GM23338 (cell line): ENCODE measurements at regions not wholly inside any gene's neighbourhood (a gene's known extent, or its start where the extent isn't known, plus 50 kb on each side); places are given as distances from the start of the nearest gene placed in this dataset.

Source experiments
- ATAC-seq: fragments of 200-7000 bp; cut with Tn5 transposase; 3 replicates; pipeline ENCODE4 v1.9.1; 2020
- DNase-seq: peaks from one replicate; pipeline ENCODE4 v3.0.0-alpha.2; 2015; ENCODE audit warnings: low spot score
- H2AFZ ChIP-seq: fragments of 200-600 bp; sonication (generic); 2 replicates; pipeline ENCODE4 v1.8.0; 2016; ENCODE audit warnings: antibody characterized with exemption, mild to moderate bottlenecking, moderate library complexity
- H3F3A ChIP-seq: fragments of 200-600 bp; sonication (generic); replicated peaks from 2 replicates; pipeline ENCODE4 v1.8.0; 2017; ENCODE audit warnings: antibody characterized with exemption, mixed run types, low read depth
- H3K27ac ChIP-seq: fragments of 200-600 bp; sonication (generic); 2 replicates; pipeline ENCODE4 v1.6.1; 2016; ENCODE audit warnings: low read depth
- H3K27me3 ChIP-seq: fragments of 200-600 bp; sonication (generic); 2 replicates; pipeline ENCODE4 v1.8.0; 2016; ENCODE audit warnings: mild to moderate bottlenecking, mixed run types, moderate library complexity; ENCODE audit not compliant: insufficient read depth
- H3K36me3 ChIP-seq: fragments of 200-600 bp; sonication (generic); 2 replicates; pipeline ENCODE4 v1.8.0; 2016; ENCODE audit warnings: mild to moderate bottlenecking; ENCODE audit not compliant: insufficient read depth
- H3K4me1 ChIP-seq: fragments of 200-600 bp; sonication (generic); 2 replicates; pipeline ENCODE4 v1.8.0; 2016; ENCODE audit warnings: mild to moderate bottlenecking, moderate library complexity; ENCODE audit not compliant: insufficient read depth
- H3K4me2 ChIP-seq: fragments of 200-600 bp; sonication (generic); 2 replicates; pipeline ENCODE4 v1.7.1; 2017; ENCODE audit warnings: mixed run types
- H3K4me3 ChIP-seq: fragments of 200-600 bp; sonication (generic); 2 replicates; pipeline ENCODE4 v1.6.1; 2016; ENCODE audit warnings: mixed run types
- H3K79me2 ChIP-seq: fragments of 200-600 bp; sonication (generic); replicated peaks from 2 replicates; pipeline ENCODE4 v1.8.0; 2017; ENCODE audit warnings: mild to moderate bottlenecking; ENCODE audit not compliant: insufficient read depth
- H3K9me2 ChIP-seq: fragments of 200-600 bp; sonication (generic); 2 replicates; pipeline ENCODE4 v1.8.0; 2017; ENCODE audit not compliant: insufficient read depth
- H4K20me1 ChIP-seq: fragments of 200-600 bp; sonication (generic); replicated peaks from 2 replicates; pipeline ENCODE4 v1.8.0; 2017; ENCODE audit warnings: mild to moderate bottlenecking; ENCODE audit not compliant: insufficient read depth
- H3K27ac Mint-ChIP-seq: 2 replicates; pipeline ENCODE4 v1.8.0; 2020; ENCODE audit warnings: inconsistent platforms, mild to moderate bottlenecking, moderate library complexity, mixed read lengths
- H3K27me3 Mint-ChIP-seq: 3 replicates; pipeline ENCODE4 v1.8.0; 2022; ENCODE audit warnings: low read depth, mild to moderate bottlenecking, moderate library complexity, mixed read lengths, inconsistent platforms; ENCODE audit not compliant: insufficient read depth, poor library complexity
- H3K36me3 Mint-ChIP-seq: 3 replicates; pipeline ENCODE4 v1.8.0; 2021; ENCODE audit warnings: low read depth, mild to moderate bottlenecking, inconsistent platforms, moderate library complexity, mixed read lengths
- H3K4me1 Mint-ChIP-seq: 3 replicates; pipeline ENCODE4 v1.8.0; 2020; ENCODE audit warnings: mild to moderate bottlenecking, inconsistent platforms, mixed read lengths
- H3K4me3 Mint-ChIP-seq: 3 replicates; pipeline ENCODE4 v1.8.0; 2021; ENCODE audit warnings: moderate library complexity, mild to moderate bottlenecking, inconsistent platforms, mixed read lengths
- H3K9me3 Mint-ChIP-seq: 3 replicates; pipeline ENCODE4 v1.8.0; 2020; ENCODE audit warnings: moderate library complexity, mild to moderate bottlenecking, inconsistent platforms, mixed read lengths
- CREB1 ChIP-seq: fragments of 250-450 bp; sonication (Bioruptor Pico); IDR thresholded peaks from 2 replicates; pipeline ENCODE4 v1.5.0; 2020; ENCODE audit warnings: low read depth, mild to moderate bottlenecking, moderate library complexity
- CTCF ChIP-seq, 2 experiments: fragments of 200-600 bp in 1 of 2; sonication (generic) in 1 of 2; conservative IDR thresholded peaks; 2 replicates each; pipeline versions ENCODE4 v1.5.1 to v1.6.1; 2016 to 2017; ENCODE audit warnings: antibody characterized with exemption in 2 of 2, low read depth in 2 of 2, mild to moderate bottlenecking in 2 of 2, moderate library complexity in 1 of 2
- EZH2 ChIP-seq: fragments of 200-600 bp; sonication (generic); IDR thresholded peaks from one replicate; pipeline ENCODE4 v1.8.0; 2017; ENCODE audit warnings: antibody characterized with exemption, mild to moderate bottlenecking, low read depth; ENCODE audit not compliant: unreplicated experiment
- JUNB ChIP-seq: IDR thresholded peaks from one replicate; pipeline ENCODE4 v1.6.1; 2016; ENCODE audit warnings: antibody characterized with exemption; ENCODE audit not compliant: unreplicated experiment
- POLR2AphosphoS5 ChIP-seq: IDR thresholded peaks from 2 replicates; pipeline ENCODE4 v1.6.1; 2016; ENCODE audit warnings: antibody characterized with exemption, low read depth
- STAT1 ChIP-seq: IDR thresholded peaks from one replicate; pipeline ENCODE4 v1.6.1; 2016; ENCODE audit warnings: antibody characterized with exemption; ENCODE audit not compliant: unreplicated experiment
- ZNF114 ChIP-seq: fragments of 250-450 bp; sonication (Bioruptor Pico); IDR thresholded peaks from 2 replicates; pipeline ENCODE4 v1.5.0; 2020; ENCODE audit warnings: mild to moderate bottlenecking, moderate library complexity
- ZNF331 ChIP-seq: fragments of 250-450 bp; sonication (Bioruptor Pico); IDR thresholded peaks from 2 replicates; pipeline ENCODE4 v1.5.0; 2020; ENCODE audit warnings: low read depth, mild to moderate bottlenecking, moderate library complexity
- ZNF462 ChIP-seq: fragments of 250-450 bp; sonication (Bioruptor Pico); IDR thresholded peaks from 2 replicates; pipeline ENCODE4 v1.5.0; 2020; ENCODE audit warnings: mild to moderate bottlenecking, moderate library complexity
- TF ChIP-seq, protein P1 (sequence below): IDR thresholded peaks from one replicate; pipeline ENCODE4 v1.6.1; 2018; ENCODE audit warnings: antibody characterized with exemption; ENCODE audit not compliant: unreplicated experiment

DNA sequence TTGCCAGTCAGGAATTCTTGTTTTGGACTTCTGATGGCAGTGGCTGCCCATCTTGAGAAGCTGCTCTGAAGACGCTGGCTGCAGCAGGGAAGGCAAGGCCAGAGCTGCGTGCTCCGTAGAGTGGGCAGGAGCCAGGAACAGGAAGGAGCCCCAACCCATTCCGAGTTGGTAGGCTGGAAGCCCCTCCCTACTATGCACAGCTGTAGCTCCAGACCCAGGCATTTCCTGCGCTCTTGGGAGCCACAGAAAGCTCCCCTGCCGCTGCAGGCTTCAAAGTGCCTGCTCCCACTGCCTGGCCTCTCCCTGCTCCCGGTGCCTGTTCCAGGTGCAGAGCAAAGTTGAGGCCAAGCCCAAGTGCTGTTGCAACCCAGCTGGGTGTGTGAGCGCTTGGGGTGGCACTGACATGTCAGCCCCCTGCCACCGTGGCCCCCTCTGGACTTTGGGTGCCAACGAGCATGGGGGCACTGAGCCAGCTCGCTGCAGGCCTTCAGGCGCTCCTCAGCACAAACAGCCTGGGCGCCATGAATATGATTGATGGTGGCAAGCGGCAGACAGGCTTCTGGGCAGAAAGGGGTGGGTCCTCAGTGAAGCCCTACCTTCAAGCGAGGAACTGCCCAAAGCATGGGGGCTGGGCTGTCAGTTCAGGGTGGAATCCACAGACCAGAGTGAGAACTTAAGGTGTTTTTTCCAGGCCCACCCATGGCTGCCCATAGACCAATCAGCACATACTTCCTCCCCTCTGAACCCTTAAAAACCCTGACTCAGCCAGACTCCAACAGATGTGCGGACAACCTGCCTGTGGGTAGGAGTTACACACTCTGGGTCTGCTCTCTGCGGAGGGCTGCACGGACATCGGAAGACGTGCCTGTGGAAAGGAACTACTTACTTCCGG, 677.2 kb upstream of the INTU start (continued):
- TF ChIP-seq ZNF462 = no peak
- TF ChIP-seq EZH2 = no peak
- no peak for TF ChIP-seq POLR2AphosphoS5
- TF ChIP-seq ZNF114 (CRISPR knock-in tag) = no peak
- no peak for TF ChIP-seq CREB1
- TF ChIP-seq JUNB = no peak
- no peak for TF ChIP-seq ZNF331 (CRISPR knock-in tag)
- no peak for TF ChIP-seq STAT1

DNA sequence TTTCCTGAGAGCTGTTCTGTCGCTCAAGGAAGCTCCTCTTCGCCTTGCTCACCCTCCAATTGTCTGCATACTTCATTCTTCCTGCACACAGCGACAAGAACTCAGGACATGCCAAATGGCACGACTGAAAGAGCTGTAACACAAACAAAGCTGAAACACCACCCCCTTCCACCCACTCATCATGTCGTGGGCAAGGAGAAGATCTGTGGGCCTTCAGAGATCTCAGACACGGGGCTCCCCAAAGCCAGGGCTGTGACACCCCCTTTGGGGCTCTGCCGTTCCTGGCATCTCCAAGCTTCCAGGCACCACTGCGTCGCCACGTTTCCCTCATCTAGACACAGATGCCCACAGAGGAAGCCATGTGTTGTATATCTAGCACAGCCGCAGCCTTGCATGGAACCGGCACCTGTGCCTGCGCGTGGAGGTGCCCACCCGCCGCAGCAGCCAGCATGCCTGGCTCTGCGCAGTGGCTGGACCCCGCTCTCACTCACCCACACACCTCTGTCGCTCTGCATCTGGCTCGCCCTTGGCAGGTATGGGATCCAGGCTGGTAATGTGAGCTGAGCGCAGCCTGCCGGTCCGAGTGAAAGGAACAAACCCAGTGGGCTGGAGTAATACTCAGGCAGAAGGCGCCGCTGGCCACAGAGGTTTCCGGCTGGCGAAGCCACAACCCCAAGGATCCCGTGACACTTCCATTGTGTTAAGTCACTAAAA, 676.4 kb upstream of the INTU start:
- Mint-ChIP-seq H3K4me3 (no peak overlapping the region), H3K27me3 (no peaks in the 10 kb centered on the region), H3K9me3 (no peaks in the 10 kb centered on the region; the same call in 2 of the 3 replicates), H3K4me1 (peaks cover 12% of the 10 kb centered on the region), H3K36me3 (no peaks in the 10 kb centered on the region), H3K27ac (no peak overlapping the region)
- Histone ChIP-seq H3K79me2 (no peaks in the 10 kb centered on the region), H3K4me1 (peaks cover 6% of the 10 kb centered on the region; the same call in 1 of the 2 replicates), H3K9me2 (no peaks in the 10 kb centered on the region), H3K36me3 (no peaks in the 10 kb centered on the region), H2AFZ (peak overlapping the region; percentile 44; the same call in 1 of the 2 replicates), H3K4me2 (no peak overlapping the region), H4K20me1 (no peaks in the 10 kb centered on the region), H3F3A (no peaks in the 10 kb centered on the region), H3K27ac (no peak overlapping the region), H3K4me3 (no peak overlapping the region), H3K27me3 (no peaks in the 10 kb centered on the region)
- DNase-seq = no peak
- peak; percentile 41; the same call in 2 of the 3 replicates for ATAC-seq
- TF ChIP-seq ZNF331 (CRISPR knock-in tag) = no peak
- TF ChIP-seq, protein P1, sequence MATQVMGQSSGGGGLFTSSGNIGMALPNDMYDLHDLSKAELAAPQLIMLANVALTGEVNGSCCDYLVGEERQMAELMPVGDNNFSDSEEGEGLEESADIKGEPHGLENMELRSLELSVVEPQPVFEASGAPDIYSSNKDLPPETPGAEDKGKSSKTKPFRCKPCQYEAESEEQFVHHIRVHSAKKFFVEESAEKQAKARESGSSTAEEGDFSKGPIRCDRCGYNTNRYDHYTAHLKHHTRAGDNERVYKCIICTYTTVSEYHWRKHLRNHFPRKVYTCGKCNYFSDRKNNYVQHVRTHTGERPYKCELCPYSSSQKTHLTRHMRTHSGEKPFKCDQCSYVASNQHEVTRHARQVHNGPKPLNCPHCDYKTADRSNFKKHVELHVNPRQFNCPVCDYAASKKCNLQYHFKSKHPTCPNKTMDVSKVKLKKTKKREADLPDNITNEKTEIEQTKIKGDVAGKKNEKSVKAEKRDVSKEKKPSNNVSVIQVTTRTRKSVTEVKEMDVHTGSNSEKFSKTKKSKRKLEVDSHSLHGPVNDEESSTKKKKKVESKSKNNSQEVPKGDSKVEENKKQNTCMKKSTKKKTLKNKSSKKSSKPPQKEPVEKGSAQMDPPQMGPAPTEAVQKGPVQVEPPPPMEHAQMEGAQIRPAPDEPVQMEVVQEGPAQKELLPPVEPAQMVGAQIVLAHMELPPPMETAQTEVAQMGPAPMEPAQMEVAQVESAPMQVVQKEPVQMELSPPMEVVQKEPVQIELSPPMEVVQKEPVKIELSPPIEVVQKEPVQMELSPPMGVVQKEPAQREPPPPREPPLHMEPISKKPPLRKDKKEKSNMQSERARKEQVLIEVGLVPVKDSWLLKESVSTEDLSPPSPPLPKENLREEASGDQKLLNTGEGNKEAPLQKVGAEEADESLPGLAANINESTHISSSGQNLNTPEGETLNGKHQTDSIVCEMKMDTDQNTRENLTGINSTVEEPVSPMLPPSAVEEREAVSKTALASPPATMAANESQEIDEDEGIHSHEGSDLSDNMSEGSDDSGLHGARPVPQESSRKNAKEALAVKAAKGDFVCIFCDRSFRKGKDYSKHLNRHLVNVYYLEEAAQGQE = no peak
- no peak for TF ChIP-seq CTCF (conservative IDR thresholded peaks at IDR 0.05; ENCODE audit: low read depth in 2 of 2)
